NOMO-1 treated with DMSO at 0.1 percent for 48 hours (cell line): ENCODE measurements at regions not wholly inside any gene's neighbourhood (a gene's known extent, or its start where the extent isn't known, plus 50 kb on each side); places are given as distances from the start of the nearest gene placed in this dataset.

Experiments used
- DNase-seq: peaks from one replicate; lab custom pipeline; 2025; ENCODE audit not compliant: unreplicated experiment; lab: John Stamatoyannopoulos, UW

DNA sequence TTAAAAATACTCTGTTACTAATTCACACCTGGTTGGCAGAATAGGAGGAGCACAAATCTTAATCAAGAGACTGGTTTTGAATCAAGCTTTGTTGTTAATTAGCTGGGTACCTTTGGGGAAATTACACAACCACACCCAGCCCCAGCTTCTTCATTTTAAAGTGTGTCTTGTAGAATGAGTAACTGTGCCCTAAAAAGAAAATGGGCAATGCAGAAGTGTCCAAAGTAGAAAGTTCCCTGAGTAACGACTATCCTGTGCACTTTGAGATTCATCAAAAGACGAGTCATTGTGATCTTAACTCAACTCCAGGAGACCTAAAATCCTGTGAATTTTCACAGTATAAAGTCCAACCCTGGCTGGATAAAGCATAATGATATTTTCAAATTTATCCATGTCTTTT is 792.3 kb upstream of the HS3ST1 start:
- peak; percentile 78 for DNase-seq

DNA sequence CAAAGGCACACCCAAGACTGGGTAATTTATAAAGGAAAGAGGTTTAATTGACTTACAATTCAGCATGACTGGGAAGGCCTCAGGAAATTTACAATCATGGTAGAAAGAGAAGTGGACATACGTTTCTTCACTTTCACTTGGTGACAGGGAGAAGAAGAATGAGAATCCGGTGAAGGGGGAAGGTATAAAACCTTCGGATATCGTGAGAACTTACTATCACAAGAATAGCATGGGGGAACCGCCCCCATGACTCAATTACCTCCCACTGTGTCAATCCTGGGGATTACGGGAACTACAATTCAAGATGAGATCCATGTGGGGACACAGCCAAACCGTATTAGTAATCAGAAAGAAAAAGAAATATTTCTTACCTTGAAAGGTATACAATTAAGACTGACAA is 782.9 kb upstream of the HS3ST1 start:
- DNase-seq: no peak

DNA sequence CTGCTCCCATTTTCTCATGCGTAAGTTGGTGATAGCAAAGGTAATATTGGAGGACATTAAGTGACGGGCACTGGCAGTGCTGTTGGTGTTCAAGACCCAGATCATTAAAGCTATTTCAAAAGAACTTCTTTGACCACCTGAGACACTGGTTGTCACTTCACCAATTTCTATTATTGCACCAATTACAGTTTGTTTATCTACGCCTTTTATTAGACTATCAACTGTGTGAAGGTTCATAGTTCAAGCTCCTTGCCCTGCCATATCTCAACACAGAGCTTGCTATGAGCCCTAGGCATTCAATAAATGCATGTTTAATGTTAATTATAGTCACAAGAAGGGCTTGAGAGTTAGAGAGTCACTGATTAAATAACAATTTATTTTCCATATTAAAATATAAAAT is 778.7 kb upstream of the HS3ST1 start:
- no peak for DNase-seq

DNA sequence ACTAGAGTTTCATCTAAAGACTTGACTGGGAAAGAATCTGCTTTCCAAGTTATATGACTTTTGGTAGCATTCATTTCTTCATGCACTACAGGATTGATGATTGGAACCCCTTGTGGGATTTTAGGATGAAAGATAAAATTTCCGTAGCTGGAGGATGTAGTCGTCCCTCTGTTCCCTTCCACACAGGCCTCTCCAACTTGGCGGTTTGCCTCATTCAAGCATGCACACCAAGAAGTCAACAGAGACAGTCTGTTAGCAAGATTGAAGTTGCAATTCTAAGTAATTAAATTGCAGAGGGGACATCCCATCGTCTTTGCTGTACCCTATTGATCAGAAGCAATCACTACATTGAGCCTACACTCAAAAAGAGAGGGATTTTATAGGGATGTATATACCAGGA is 777.4 kb upstream of the HS3ST1 start:
- no peak for DNase-seq

DNA sequence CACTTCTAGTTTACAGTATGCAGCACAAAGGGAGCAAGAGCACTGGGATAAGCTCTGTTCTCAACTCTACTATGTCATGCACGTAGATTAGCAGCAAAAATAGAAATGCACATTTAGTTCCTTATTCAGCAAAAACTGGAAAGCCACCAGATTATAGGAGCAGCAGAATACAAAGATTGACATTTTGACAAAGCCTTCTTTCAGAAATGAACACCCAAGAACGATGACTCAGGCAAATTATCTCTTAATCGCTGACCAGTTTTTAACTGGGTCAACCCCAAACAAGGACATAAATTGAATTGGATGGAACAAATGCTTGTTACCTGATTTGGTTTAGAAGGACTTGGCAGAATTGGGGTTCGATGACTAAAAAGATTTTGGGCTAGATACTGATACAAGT is 775.3 kb upstream of the HS3ST1 start:
- no peak for DNase-seq

DNA sequence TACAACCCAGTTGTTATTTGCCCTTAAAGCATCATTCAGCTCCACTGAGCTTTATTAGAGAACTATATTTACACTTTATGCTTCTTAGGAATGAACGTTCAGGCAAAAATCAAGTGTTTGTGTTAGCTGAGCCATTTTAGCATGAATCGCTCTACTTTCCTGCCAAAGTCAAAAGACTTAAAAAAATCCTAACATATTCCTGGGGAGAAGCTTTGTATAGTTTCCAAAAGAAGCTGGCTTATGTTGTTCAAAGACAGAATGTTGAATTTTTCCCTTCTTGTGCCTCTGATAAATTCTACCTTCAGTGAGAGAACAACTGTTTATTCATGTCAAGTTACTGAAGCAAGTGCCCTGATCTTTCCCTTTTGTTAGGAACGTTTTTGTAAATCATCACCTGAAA is 771.5 kb upstream of the HS3ST1 start:
- no peak for DNase-seq

DNA sequence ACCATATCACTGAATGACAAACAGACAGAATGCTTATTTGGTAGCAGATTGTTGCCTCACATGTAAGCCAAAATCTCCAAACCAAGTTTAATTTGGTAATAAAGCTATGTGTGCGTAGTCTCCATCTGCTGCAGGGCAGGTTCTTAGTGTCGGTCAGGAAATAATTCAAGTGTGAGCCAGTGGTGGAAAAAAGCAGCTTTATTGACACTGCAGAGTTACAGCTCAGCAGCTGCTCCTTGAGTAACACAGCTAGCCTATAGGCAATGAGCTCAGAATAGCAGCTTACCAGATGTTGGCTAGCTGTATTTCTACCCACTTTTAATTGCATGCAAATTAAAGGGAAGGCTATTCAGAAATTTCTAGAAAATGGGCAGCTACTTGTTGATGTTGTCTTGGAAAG is 757.8 kb upstream of the HS3ST1 start:
- DNase-seq: no peak

DNA sequence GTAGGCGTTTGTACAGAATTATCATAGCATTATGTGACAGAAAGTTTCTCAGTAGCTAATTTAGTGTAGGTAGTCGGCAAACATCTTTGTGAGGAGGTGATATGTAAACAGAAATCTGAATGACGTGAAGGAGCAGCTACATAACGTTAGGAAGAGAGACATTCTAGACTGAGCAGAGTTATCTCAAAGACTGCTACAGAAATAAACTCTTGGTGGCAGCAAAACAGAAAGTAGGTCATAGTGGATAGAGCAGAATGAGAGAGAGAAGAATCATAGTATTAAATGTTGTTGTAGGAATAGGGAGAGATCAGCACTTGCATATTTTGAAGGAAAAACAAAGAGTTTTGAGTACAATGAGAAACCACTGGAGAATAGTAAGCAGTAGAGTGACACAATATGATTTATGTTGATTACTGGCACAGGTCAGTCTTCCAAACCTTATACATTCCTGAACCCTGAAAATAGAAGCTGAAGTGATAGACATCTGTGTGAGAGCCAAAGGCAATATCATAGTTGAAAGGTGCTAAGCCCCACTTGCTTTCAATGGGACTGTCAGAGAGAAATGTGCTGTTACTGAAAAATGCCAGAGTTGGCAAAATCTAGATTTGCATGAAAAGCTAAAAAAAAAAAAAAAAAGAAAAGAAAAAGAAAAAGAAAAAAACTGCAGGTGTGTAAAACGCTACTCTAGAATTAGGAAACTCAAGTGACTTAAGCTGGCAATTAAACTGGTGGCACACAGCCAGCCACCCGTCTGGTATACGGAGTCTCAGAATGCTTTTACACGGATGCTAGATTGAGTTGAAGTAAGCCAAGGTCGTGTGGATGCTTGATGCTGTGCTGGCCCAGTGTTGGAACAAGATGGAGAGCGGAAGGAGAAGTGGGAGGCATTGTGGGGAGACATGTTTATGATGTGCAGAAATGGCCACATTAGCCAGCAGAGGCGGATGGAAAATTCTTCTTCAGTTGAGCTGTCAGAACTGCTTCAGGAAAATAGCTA is 750.2 kb upstream of the HS3ST1 start:
- no peak for DNase-seq

DNA sequence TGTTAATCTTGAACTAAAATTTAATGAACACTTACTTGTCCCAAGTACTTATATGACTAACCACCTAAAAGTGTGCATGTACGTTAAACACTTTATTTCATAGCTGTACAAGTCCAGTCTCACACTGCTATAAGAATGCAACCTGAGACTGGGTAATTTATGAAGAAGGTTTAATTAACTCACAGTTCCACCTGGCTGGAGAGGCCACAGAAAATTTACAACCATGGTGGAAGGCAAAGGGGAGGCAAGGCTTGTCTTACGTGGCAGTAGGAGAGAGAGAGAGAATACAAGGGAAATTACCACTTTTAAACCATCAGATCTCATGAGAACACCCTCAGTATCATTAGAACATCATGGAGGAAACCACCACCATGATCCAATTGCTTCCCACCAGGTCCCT is 748.7 kb upstream of the HS3ST1 start:
- DNase-seq: no peak

DNA sequence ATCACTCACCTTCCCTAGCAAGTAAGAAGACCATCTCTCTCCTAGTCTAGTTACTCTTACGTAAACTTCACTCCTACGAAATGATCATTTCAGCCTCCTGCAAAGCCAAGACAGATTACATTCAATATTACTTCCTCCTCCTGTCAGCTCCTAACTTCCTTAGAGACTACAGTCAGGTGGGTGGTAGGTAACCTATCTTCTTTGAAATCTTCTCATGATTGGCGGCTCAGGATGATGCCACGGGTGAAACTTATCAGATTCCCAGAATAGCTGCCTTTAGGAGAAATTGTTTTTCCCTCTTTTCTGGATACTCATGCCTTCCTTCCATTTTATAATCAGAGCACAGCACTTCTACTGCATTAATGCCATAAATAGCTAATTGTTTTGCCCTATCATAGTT is 744.8 kb upstream of the HS3ST1 start:
- DNase-seq: no peak

DNA sequence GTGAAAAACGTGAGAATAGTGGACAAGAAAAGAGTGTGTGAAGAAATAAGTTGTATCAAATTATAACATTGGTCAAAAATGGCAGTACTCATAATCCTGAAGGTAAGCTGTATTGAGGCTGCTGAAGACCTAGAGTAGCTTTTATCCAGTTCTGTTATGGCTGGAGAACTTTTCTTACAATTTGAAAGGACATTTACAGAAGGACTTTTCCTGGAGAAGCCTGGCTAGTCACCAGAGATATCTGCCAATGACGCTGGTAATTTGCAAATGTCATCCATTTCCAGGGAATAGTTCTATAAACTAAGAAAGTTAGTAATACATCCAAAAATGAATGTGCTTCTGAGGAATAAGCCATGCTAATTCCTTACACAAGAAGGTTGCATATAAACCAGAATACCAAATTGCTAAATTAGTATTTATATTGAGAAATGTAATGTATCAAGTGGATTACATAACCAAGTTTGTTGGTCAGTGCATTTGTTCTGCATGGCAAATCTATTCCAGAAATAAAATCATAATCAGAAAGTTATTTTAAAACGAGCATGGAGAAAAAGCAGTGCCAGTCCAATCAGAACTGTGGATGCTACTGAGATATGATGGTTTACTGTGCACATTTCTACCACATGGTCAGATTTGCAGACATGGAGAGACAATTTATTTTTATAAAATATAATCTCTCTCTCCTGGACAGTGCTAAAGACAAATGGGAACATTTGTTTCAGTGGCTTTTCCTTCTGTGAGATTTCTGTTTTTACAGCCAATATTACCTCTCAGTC is 743.7 kb upstream of the HS3ST1 start:
- DNase-seq: no peak

DNA sequence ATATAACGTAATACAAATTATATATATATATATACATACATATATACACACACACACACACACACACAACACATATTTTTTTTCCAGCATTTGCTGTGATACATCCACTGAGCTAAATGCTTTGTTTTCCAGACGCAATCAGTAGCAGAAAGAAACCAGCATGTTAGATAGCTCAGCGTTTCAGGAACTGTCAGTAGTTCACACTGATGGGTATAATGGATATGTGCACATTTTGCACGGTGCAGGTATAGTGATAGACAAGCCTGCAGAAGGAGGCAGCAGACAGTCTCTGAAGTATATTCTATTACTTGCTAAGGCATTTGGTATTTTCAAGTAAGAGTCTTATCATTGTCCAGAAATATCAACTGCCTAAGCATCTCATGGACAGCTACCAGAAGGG is 741.6 kb upstream of the HS3ST1 start:
- DNase-seq: no peak

DNA sequence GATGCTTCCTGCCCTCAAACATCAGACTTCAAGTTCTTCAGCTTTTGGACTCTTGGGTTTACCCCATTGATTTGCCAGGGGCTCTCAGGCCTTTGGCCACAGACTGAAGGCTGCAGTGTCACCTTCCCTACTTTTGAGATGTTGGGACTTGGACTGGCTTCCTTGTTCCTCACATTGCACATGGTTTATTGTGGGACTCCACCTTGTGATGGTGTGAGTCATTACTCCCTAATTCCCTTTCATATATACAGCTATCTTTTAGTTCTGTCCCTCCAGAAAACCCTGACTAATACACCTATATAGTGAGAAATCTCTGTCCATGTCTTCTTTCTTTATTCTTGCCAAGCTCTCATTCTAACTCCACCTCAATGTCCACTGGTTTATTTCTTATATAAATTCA is 736.9 kb upstream of the HS3ST1 start:
- no peak for DNase-seq

DNA sequence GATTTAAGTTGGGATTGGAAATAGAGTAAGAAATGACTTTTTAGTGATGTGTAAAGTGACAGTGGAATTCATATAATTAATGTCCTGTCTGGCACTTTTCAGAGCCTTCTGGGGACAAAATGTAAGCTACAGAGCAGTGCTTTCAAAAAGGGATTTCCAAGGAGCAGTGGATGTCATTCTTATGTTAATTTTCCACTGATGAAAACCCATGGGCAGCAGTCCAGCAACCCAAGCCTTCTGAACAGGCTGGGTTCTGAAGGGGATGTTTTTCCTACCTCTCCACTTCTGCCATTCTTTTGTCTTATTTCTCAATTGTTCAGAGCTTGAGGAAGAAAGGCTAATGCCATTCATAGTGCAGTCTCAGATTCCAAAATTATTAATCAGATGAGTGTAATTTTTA is 717.6 kb upstream of the HS3ST1 start:
- DNase-seq: no peak

DNA sequence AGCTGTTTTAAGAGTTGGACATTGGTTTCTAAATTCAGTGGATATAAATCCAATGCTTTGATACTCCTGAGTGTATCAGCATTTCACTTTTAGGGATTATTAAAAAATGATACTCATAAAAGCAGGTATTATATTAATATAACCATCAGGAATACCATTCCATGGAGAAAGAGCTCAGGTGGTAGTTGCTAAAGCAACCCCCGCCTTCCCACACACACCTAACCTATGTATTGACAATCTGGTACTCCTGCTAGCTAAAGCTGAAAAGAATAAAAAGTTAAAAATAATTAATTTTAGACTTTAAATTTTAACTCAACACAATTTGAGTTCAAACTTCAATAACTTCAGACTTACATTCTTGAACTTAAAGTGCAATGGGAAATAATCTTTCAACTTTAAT is 717.1 kb upstream of the HS3ST1 start:
- no peak for DNase-seq

DNA sequence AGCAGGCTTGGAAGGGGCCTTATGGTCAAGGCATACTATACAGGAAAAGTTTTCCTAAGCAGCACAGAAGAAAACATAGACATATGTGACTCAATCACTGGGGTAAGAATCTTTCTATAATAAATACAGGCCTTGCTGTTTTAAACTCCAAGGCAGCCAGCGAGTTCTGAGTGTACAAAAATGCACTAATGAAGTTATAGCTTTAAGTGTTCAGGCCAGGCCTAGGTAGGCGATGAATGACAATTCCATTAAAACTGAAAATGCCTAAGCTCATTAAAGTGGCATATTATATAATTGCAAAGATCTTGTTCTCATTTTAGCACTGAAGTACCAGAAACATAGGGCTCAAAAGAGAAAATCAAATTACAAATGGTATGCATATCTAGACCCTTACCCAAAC is 716.4 kb upstream of the HS3ST1 start:
- DNase-seq: no peak

DNA sequence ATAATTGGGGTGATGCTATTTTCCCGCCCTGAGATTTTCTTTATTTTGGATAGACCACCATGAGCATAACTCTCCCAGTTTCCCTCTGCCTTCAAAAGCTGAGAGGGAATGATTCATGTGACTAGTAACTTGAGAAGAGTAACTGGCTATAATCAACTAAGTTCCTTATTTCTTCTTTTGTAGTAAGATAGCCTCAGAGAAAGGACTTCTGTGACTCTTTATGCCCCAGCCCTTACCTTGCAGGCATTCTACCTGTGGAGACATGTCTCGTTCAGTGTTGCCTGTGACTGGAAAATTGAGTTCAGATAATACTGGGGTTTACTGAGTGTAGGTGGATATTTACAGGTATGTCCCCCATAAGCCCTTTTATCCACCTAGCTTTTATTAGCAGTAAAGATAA is 715.4 kb upstream of the HS3ST1 start:
- DNase-seq: peak; percentile 3

DNA sequence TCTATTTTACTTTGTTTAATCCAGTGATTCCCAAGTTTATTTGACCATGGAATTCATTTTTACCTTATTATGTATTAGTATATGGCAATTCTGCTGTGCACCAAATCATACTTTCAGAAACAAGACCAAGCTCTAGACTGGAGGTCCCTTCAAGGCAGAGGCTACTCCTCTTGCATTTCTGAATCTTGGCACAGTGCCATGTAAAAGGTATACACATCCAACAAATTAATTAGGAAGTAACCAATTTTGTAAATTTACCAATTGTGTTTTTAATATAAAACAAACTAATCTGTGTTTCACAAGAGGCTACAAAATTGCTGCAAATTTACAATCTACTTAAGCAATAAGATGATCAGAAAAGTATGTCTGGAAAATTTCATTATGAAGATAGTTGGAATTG is 712.2 kb upstream of the HS3ST1 start:
- DNase-seq: no peak

DNA sequence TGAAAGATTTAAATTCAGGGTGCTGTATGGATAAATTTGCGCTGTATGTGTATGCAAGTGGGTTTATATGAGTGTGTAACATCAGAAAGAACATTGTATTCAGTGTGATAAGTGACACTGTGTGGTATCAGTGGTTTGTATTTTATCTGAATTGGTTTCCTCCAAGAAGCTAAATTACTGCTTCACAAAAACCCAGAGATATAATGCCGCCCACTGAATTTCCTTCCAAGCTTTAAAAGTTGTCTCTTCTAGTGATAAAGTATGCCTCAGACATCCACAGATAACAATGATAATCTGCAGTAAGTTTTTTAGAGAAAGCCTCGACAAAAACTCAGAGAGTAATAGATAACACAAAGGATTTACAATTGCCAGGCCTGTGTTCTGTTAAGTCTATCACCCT is 710.6 kb upstream of the HS3ST1 start:
- no peak for DNase-seq

DNA sequence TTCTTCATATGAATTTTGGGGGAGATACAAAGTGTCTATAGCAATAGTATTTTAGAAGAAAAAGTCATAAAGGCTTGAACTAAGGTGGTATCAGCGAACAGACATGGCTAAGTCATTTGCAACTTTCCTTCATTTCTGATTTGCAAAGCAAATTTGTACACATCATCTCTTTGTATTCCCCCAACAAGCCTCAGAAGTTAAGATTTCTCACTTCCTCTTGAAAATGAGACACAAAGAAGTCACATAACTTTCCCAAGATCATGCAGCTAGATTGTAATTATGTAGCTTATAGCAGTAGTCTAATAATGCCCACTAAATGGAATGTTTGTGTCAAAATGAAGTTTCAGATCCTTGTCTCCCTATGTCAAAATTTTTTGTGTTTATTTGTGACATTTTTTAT is 709.8 kb upstream of the HS3ST1 start:
- peak; percentile 17 for DNase-seq

DNA sequence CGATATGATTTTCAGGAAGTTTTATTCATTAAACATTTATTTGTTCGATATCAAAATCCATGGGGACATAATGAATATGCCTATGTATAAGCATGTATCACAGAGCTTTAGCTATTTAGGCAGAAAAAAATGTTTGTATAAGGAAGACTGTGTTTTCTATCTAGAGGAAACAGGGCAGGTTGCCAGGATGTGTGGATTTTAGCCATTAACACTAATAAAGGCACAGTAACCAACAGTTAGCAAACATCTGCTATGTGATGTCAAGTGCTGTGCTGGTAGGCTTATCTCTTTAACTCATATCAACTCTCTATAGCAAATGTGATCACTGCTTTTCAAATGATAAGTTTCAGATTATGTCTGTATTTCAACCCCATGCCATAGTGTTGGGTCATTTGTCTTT is 708.9 kb upstream of the HS3ST1 start:
- no peak for DNase-seq

DNA sequence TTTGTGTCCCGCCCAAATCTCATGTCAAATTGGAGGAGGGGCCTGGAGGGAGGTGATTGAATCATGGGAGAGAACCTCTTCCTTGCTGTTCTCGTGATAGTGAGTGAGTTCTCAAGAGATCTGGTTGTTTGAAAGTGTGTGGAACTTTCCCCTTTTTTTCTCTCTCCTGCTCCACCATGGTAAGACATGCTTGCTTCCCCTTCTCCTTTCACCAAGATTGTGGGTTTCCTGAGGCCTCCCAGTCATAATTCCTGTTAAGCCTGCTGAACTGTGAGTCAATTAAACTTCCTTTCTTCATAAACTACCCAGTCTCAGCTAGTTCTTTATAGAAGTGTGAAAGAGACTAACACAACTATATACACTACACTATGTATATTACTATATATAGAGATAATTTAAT is 697.8 kb upstream of the HS3ST1 start:
- DNase-seq: peak; percentile 32
